Calu3 (cell line): ENCODE measurements at regions not wholly inside any gene's neighbourhood (a gene's known extent, or its start where the extent isn't known, plus 50 kb on each side); places are given as distances from the start of the nearest gene placed in this dataset.

Experiments
- BruUV-seq: library from RNA; stranded (reverse); fragments of 400-500 nt; replicated peaks from 2 replicates; lab custom pipeline; 2021; lab: Mats Ljungman, UMichigan
- CTCF ChIA-PET: fragments of 300-600 bp; sonication (Branson Sonifier 250); formaldehyde crosslinking; loops from one replicate; lab custom pipeline; 2022; ENCODE audit warnings: antibody characterized with exemption; lab: Charles Lee
- DNase-seq: peaks from one replicate; pipeline ENCODE4 v3.0.0; 2022
- H3K27ac Mint-ChIP-seq: one replicate; pipeline ENCODE4 v1.8.0; 2022; ENCODE audit warnings: mixed read lengths; ENCODE audit not compliant: unreplicated experiment
- H3K27me3 Mint-ChIP-seq: one replicate; pipeline ENCODE4 v1.8.0; 2022; ENCODE audit warnings: mixed read lengths; ENCODE audit not compliant: unreplicated experiment
- H3K36me3 Mint-ChIP-seq: one replicate; pipeline ENCODE4 v1.8.0; 2022; ENCODE audit warnings: mild to moderate bottlenecking, moderate library complexity, mixed read lengths; ENCODE audit not compliant: insufficient read depth, unreplicated experiment
- H3K4me1 Mint-ChIP-seq: one replicate; pipeline ENCODE4 v1.8.0; 2022; ENCODE audit warnings: mild to moderate bottlenecking, low read depth, mixed read lengths; ENCODE audit not compliant: unreplicated experiment
- H3K4me3 Mint-ChIP-seq: one replicate; pipeline ENCODE4 v1.8.0; 2022; ENCODE audit warnings: mild to moderate bottlenecking, low read depth, moderate library complexity, mixed read lengths; ENCODE audit not compliant: unreplicated experiment
- H3K9me3 Mint-ChIP-seq: one replicate; pipeline ENCODE4 v1.8.0; 2022; ENCODE audit warnings: low read depth, mixed read lengths; ENCODE audit not compliant: unreplicated experiment
- CTCF ChIP-seq: fragments of 200-600 bp; IDR thresholded peaks from one replicate; pipeline ENCODE4 v1.8.0; 2022; ENCODE audit warnings: antibody characterized with exemption; ENCODE audit not compliant: unreplicated experiment
- intact Hi-C: fragments of 100-400 bp; cut with micrococcal nuclease; formaldehyde crosslinking; loops from one replicate; pipeline ENCODE4 v1.10.0; 2022; ENCODE audit not compliant: unreplicated experiment

DNA sequence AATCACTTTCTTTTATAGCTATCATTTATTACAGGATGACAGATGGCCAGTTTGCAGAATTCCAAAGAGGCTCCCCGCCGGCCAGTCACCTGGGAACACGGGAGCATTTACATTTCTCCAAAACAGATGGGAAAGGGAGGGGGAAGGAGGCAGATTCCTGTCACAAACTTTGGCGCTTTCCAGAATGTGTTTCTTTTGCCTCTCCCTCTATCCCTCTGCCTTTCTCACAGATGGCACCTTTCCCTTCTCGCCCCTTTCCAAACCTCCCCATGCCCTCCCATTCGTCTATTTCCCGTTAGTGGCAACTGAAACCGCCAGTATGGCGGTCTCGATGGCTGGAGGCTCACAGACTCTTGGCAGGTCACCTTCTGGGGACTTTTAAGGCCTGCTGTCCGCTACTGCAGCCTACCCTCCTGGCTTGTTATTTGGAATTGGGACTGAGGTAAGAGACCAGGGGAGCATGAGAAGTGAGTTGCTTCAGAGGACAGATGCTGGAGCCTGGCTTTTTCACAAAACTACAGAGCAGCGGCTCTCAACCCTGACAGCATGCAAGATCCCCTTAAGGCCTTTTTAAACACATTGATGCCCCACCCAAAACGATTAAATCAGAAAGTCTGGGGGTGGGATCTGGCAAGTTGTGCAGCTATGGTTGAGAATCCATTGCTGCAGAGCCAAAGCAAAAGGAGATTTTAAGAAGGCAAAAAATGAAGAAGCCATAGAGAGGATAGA is 161.5 kb upstream of the VASH1 start:
- no peaks in the 10 kb centered on the region for H3K36me3 Mint-ChIP-seq
- BruUV-seq: no TSS peak
- no peak for TF ChIP-seq CTCF
- DNase-seq: no peak
- H3K27me3 Mint-ChIP-seq: peaks cover 83% of the 10 kb centered on the region
- H3K9me3 Mint-ChIP-seq: no peaks in the 10 kb centered on the region
- no peak overlapping the region for H3K4me3 Mint-ChIP-seq
- H3K27ac Mint-ChIP-seq: no peak overlapping the region
- CTCF ChIA-PET: no interaction called here
- no peaks in the 10 kb centered on the region for H3K4me1 Mint-ChIP-seq
- intact Hi-C loops: no loop called here

GRCh38 chr14:76603713-76604112 is 157.6 kb upstream of the VASH1 start:
- H3K36me3 Mint-ChIP-seq: no peaks in the 10 kb centered on the region
- no peaks in the 10 kb centered on the region for H3K9me3 Mint-ChIP-seq
- no TSS peak for BruUV-seq
- no peak for DNase-seq
- TF ChIP-seq CTCF: no peak
- CTCF ChIA-PET: no interaction called here
- no peak overlapping the region for H3K4me3 Mint-ChIP-seq
- no peaks in the 10 kb centered on the region for H3K4me1 Mint-ChIP-seq
- H3K27ac Mint-ChIP-seq: no peak overlapping the region
- peaks cover 92% of the 10 kb centered on the region for H3K27me3 Mint-ChIP-seq
- intact Hi-C loops: no loop called here

GRCh38 chr14:76607510-76607909 is 153.8 kb upstream of the VASH1 start:
- no peaks in the 10 kb centered on the region for H3K4me1 Mint-ChIP-seq
- no peak overlapping the region for H3K4me3 Mint-ChIP-seq
- no peaks in the 10 kb centered on the region for H3K9me3 Mint-ChIP-seq
- no peak overlapping the region for H3K27ac Mint-ChIP-seq
- intact Hi-C loops: no loop called here
- H3K27me3 Mint-ChIP-seq: peaks cover 78% of the 10 kb centered on the region
- CTCF ChIA-PET: no interaction called here
- no TSS peak for BruUV-seq
- no peaks in the 10 kb centered on the region for H3K36me3 Mint-ChIP-seq
- no peak for DNase-seq
- TF ChIP-seq CTCF: no peak

- CTCF ChIA-PET: no interaction called here
- TF ChIP-seq CTCF: no peak
- Mint-ChIP-seq H3K27me3 (peaks cover 76% of the 10 kb centered on the region), H3K9me3 (peaks cover 3% of the 10 kb centered on the region), H3K36me3 (no peaks in the 10 kb centered on the region), H3K4me1 (no peaks in the 10 kb centered on the region), H3K27ac (no peak overlapping the region), H3K4me3 (no peak overlapping the region)
- DNase-seq: no peak
- no TSS peak for BruUV-seq
- intact Hi-C loops: no loop called here
Measured at GRCh38 chr14:76612654-76613053, 148.6 kb upstream of the VASH1 start.
